DOHH2 (cell line): ENCODE measurements at regions not wholly inside any gene's neighbourhood (a gene's known extent, or its start where the extent isn't known, plus 50 kb on each side); places are given as distances from the start of the nearest gene placed in this dataset.

Source experiments
- H3F3A ChIP-seq: fragments of 200-600 bp; sonication (generic), shearing (Covaris generic); 2 replicates; pipeline ENCODE4 v1.6.0; 2016; ENCODE audit warnings: antibody characterized with exemption, mild to moderate bottlenecking; ENCODE audit not compliant: control insufficient read depth, insufficient read depth
- H3K27ac ChIP-seq: fragments of 200-600 bp; sonication (generic); 2 replicates; pipeline ENCODE4 v1.5.1; 2014; ENCODE audit warnings: low read depth, mild to moderate bottlenecking, low read length, moderate library complexity
- H3K27me3 ChIP-seq: fragments of 200-600 bp; sonication (generic); 2 replicates; pipeline ENCODE4 v1.6.1; 2014; ENCODE audit warnings: mild to moderate bottlenecking, low read length, mixed read lengths; ENCODE audit not compliant: control insufficient read depth
- H3K36me3 ChIP-seq: fragments of 200-600 bp; sonication (generic); 2 replicates; pipeline ENCODE4 v1.6.1; 2014; ENCODE audit warnings: mild to moderate bottlenecking, low read length, moderate library complexity, mixed read lengths; ENCODE audit not compliant: control insufficient read depth
- H3K4me1 ChIP-seq: fragments of 200-600 bp; sonication (generic); 2 replicates; pipeline ENCODE4 v1.6.1; 2014; ENCODE audit warnings: mild to moderate bottlenecking, low read length, mixed read lengths; ENCODE audit not compliant: control insufficient read depth
- H3K4me2 ChIP-seq: fragments of 200-600 bp; sonication (generic); 2 replicates; pipeline ENCODE4 v1.6.0; 2014; ENCODE audit warnings: mild to moderate bottlenecking, low read length, moderate library complexity
- H3K4me3 ChIP-seq: fragments of 200-600 bp; sonication (generic); 2 replicates; pipeline ENCODE4 v1.5.1; 2014; ENCODE audit warnings: mild to moderate bottlenecking, low read length, mixed read lengths
- H3K79me2 ChIP-seq: fragments of 200-600 bp; sonication (generic); 2 replicates; pipeline ENCODE4 v1.6.1; 2014; ENCODE audit warnings: mild to moderate bottlenecking, low read length, mixed read lengths; ENCODE audit not compliant: control insufficient read depth
- H3K9me2 ChIP-seq: fragments of 200-600 bp; sonication (generic); replicated peaks from 2 replicates; pipeline ENCODE4 v1.6.1; 2014; ENCODE audit warnings: mild to moderate bottlenecking, low read length, mixed read lengths; ENCODE audit not compliant: control insufficient read depth
- H3K9me3 ChIP-seq: fragments of 200-600 bp; sonication (generic); 2 replicates; pipeline ENCODE4 v1.6.1; 2014; ENCODE audit warnings: antibody characterized with exemption, low read length, mixed read lengths; ENCODE audit not compliant: control insufficient read depth, insufficient read depth
- H4K20me1 ChIP-seq: fragments of 200-600 bp; sonication (generic); 2 replicates; pipeline ENCODE4 v1.6.0; 2014; ENCODE audit warnings: low read depth, mild to moderate bottlenecking, antibody characterized with exemption, low read length, moderate library complexity; ENCODE audit not compliant: control insufficient read depth, insufficient read depth
- EZH2phosphoT487 ChIP-seq: fragments of 200-600 bp; sonication (generic); IDR thresholded peaks from 2 replicates; pipeline ENCODE4 v1.6.1; 2017; ENCODE audit warnings: borderline replicate concordance, mild to moderate bottlenecking, antibody characterized with exemption, low read length, moderate library complexity, mixed read lengths
- TF ChIP-seq, protein P1 (sequence below): fragments of 200-600 bp; sonication (generic); IDR thresholded peaks from one replicate; pipeline ENCODE4 v1.5.1; 2014; ENCODE audit warnings: antibody characterized with exemption, mild to moderate bottlenecking, low read depth, low read length; ENCODE audit not compliant: poor library complexity, severe bottlenecking

DNA sequence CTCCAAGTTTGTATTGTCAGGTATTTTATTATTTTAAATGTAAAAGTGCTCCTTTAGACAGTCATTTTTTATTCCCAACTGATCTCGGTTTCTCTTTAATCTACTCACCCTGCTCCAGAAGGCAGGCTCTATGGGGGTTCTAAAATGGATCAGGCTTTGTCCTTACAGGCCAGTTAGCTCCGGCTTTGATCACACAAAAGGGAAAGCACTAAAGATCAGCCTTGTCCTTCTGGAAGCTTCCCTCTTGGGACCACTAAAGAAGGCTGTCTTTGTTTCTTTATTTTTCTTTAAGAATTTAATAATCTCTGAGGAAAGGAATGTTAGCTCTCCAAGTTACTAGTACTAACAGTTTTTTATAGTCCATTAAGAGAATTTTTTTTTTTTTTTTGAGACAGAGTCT is 560.5 kb upstream of the ZNF717 start:
- no peak for TF ChIP-seq EZH2phosphoT487
- TF ChIP-seq, protein P1, sequence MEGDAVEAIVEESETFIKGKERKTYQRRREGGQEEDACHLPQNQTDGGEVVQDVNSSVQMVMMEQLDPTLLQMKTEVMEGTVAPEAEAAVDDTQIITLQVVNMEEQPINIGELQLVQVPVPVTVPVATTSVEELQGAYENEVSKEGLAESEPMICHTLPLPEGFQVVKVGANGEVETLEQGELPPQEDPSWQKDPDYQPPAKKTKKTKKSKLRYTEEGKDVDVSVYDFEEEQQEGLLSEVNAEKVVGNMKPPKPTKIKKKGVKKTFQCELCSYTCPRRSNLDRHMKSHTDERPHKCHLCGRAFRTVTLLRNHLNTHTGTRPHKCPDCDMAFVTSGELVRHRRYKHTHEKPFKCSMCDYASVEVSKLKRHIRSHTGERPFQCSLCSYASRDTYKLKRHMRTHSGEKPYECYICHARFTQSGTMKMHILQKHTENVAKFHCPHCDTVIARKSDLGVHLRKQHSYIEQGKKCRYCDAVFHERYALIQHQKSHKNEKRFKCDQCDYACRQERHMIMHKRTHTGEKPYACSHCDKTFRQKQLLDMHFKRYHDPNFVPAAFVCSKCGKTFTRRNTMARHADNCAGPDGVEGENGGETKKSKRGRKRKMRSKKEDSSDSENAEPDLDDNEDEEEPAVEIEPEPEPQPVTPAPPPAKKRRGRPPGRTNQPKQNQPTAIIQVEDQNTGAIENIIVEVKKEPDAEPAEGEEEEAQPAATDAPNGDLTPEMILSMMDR, result no peak
- no peaks in the 10 kb centered on the region for H3K27me3 ChIP-seq
- no peak overlapping the region for H3K4me3 ChIP-seq
- H3K9me2 ChIP-seq, result no peaks in the 10 kb centered on the region
- H3K27ac ChIP-seq, result no peak overlapping the region
- H3K36me3 ChIP-seq, result no peaks in the 10 kb centered on the region
- H3K4me2 ChIP-seq, result no peak overlapping the region
- no peaks in the 10 kb centered on the region for H3K4me1 ChIP-seq
- H3F3A ChIP-seq, result no peaks in the 10 kb centered on the region
- no peaks in the 10 kb centered on the region for H3K79me2 ChIP-seq
- no peaks in the 10 kb centered on the region for H3K9me3 ChIP-seq
- no peaks in the 10 kb centered on the region for H4K20me1 ChIP-seq

DNA sequence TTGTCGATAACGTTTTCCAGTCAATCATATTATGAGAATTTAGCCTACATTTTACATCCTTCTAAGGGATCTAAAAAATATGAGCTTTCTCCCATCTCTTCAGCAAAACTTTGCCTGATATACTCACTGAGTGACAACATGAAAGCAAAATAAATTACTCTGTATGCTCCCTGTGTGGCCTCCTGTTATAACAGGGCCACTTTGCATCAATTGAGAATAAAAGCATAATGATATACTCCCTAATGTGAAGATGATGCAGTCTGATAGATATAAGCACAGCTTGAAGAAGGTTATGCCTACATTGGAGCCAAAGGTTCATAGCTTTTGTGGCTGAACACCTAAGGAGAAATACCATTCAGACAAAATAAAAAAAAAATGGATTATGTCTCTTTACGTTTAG is 561.3 kb upstream of the ZNF717 start:
- Histone ChIP-seq H3K9me3 (no peaks in the 10 kb centered on the region), H3K36me3 (no peaks in the 10 kb centered on the region), H3F3A (no peaks in the 10 kb centered on the region), H3K4me3 (no peak overlapping the region), H3K4me1 (no peaks in the 10 kb centered on the region), H3K4me2 (no peak overlapping the region), H3K9me2 (no peaks in the 10 kb centered on the region), H3K79me2 (no peaks in the 10 kb centered on the region), H3K27me3 (no peaks in the 10 kb centered on the region), H3K27ac (no peak overlapping the region), H4K20me1 (no peaks in the 10 kb centered on the region)
- no peak for TF ChIP-seq EZH2phosphoT487
- TF ChIP-seq, protein P1, result no peak

DNA sequence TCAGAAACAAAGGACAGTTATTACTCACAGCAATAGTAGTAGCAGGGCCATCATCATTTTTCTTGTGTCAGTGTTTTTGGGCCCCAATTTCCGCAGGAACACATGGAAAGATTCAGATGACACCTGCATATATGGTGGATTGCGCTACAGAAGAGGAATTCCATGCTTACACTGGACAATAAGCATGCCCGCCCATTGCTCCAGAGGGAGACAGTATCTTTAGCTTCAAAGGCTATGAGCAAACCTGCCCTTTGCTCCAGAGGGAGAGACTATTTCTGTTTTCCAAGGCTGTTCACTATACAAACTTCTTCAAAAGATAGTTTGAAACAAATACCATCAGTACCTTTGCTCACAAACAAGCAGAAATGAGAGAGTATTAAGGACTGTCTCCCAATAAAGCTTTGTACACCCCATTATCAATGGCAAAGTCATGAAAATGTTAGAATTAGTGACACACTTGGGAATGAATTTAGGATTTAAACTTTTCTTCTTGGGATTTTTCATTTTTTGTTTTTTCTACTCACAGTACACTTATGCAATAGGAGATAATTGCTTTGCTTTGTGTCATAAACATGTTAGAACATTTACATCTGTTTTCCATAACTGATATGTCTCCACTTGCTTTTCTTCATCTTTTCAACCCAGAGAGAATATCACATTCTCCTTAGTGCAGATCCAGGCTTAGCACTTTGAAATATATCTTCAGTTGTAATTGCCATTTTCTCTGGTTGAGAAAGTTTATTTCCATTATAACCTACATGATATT is 564.5 kb upstream of the ZNF717 start:
- Histone ChIP-seq H3K27ac (no peak overlapping the region), H3K36me3 (no peaks in the 10 kb centered on the region), H4K20me1 (no peaks in the 10 kb centered on the region), H3K79me2 (no peaks in the 10 kb centered on the region), H3K4me3 (no peak overlapping the region), H3K4me1 (no peaks in the 10 kb centered on the region), H3K4me2 (no peak overlapping the region), H3F3A (no peaks in the 10 kb centered on the region), H3K27me3 (no peaks in the 10 kb centered on the region), H3K9me3 (no peaks in the 10 kb centered on the region), H3K9me2 (no peaks in the 10 kb centered on the region)
- no peak for TF ChIP-seq EZH2phosphoT487
- TF ChIP-seq, protein P1, result no peak

DNA sequence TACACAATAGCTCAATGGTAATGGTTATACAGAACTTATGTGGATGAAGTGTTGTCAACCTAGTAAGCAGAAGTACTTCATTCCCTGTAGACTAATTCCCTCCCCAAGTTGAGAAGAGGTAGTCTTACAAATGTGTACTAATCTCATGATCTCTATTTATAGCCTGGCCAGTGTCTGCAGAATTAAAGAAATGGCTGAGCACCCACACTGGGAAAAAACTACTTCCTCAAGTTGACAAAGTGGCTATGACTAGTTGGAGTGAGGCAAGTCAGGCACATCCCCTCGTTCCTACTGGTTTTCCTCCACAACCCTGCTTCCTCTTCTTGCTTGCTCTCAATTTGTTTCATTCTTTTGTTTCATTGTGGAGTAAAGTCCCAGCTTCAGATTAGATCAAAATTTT is 566.7 kb upstream of the ZNF717 start:
- H3K27ac ChIP-seq, result no peak overlapping the region
- H4K20me1 ChIP-seq, result no peaks in the 10 kb centered on the region
- H3K36me3 ChIP-seq, result no peaks in the 10 kb centered on the region
- H3K9me2 ChIP-seq, result no peaks in the 10 kb centered on the region
- H3K79me2 ChIP-seq, result no peaks in the 10 kb centered on the region
- H3K9me3 ChIP-seq, result no peaks in the 10 kb centered on the region
- no peak overlapping the region for H3K4me2 ChIP-seq
- H3K4me1 ChIP-seq, result no peaks in the 10 kb centered on the region
- no peak overlapping the region for H3K4me3 ChIP-seq
- H3F3A ChIP-seq, result no peaks in the 10 kb centered on the region
- no peak for TF ChIP-seq EZH2phosphoT487
- TF ChIP-seq, protein P1, result no peak
- H3K27me3 ChIP-seq, result no peaks in the 10 kb centered on the region
